ENCODE measurements at regions not wholly inside any gene's neighbourhood (a gene's known extent, or its start where the extent isn't known, plus 50 kb on each side); places are given as distances from the start of the nearest gene placed in this dataset.

- H3K27ac ChIP-seq: no peak overlapping the region
- TF ChIP-seq ZFX (IDR thresholded peaks at IDR 0.05; ENCODE audit: borderline replicate concordance): no peak
- no peak for TF ChIP-seq CTCF (IDR thresholded peaks at IDR 0.05)
Measured at GRCh38 chr2:217045700-217046475, 186.0 kb upstream of the TNP1 start.

GRCh38 chr2:217040099-217040498, 180.2 kb upstream of the TNP1 start:
- H3K27ac ChIP-seq: no peak overlapping the region
- TF ChIP-seq ZFX (IDR thresholded peaks at IDR 0.05; ENCODE audit: borderline replicate concordance) (no peak), CTCF (IDR thresholded peaks at IDR 0.05) (no peak)

- TF ChIP-seq ZFX (IDR thresholded peaks at IDR 0.05; ENCODE audit: borderline replicate concordance) (no peak), CTCF (IDR thresholded peaks at IDR 0.05) (no peak)
- no peak overlapping the region for H3K27ac ChIP-seq
Measured at GRCh38 chr2:217038001-217038400, 178.1 kb upstream of the TNP1 start.

GRCh38 chr2:217037353-217037752, 177.5 kb upstream of the TNP1 start:
- TF ChIP-seq CTCF (IDR thresholded peaks at IDR 0.05) (no peak), ZFX (IDR thresholded peaks at IDR 0.05; ENCODE audit: borderline replicate concordance) (no peak)
- H3K27ac ChIP-seq: no peak overlapping the region

GRCh38 chr2:217035967-217036366, 176.1 kb upstream of the TNP1 start:
- no peak overlapping the region for H3K27ac ChIP-seq
- no peak for TF ChIP-seq CTCF (IDR thresholded peaks at IDR 0.05)
- no peak for TF ChIP-seq ZFX (IDR thresholded peaks at IDR 0.05; ENCODE audit: borderline replicate concordance)

- TF ChIP-seq CTCF (IDR thresholded peaks at IDR 0.05): no peak
- TF ChIP-seq ZFX (IDR thresholded peaks at IDR 0.05; ENCODE audit: borderline replicate concordance): no peak
- no peak overlapping the region for H3K27ac ChIP-seq
Measured at GRCh38 chr2:217033186-217033585, 173.3 kb upstream of the TNP1 start.

- TF ChIP-seq ZFX (IDR thresholded peaks at IDR 0.05; ENCODE audit: borderline replicate concordance) (no peak), CTCF (IDR thresholded peaks at IDR 0.05) (no peak)
- no peak overlapping the region for H3K27ac ChIP-seq
Measured at GRCh38 chr2:217031445-217031844, 171.6 kb upstream of the TNP1 start.
